ENCODE measurements at regions not wholly inside any gene's neighbourhood (a gene's known extent, or its start where the extent isn't known, plus 50 kb on each side); places are given as distances from the start of the nearest gene placed in this dataset.

DNA sequence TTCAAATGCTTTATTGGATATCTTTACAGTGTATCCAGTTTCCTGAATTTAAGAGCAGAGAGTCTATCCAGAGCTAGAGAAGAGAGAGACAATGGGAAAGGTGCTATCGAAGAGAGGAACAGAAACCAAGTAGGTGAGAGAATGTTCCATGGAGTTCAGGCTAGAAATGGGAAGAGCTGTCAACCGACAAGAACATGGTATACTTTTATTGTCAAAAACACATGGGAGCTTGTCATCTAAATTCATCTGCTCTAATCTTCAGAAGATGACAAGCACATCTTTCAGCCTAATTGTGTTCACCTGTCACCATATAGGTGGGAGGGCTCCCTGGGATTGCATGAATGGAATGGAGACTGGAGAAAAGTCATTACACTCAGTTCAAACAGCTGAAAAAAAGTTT is 690.4 kb upstream of the LRATD1 start:
- Histone ChIP-seq H3K4me3 (ENCODE audit: low read depth, low read length) (no peak overlapping the region), H3K9me3 (ENCODE audit: control insufficient read depth, low read length) (no peaks in the 10 kb centered on the region), H3K36me3 (ENCODE audit: control insufficient read depth, insufficient read depth, low read length) (no peaks in the 10 kb centered on the region), H2AFZ (no peak overlapping the region), H3K79me2 (no peaks in the 10 kb centered on the region), H3K9ac (no peak overlapping the region), H3K27me3 (ENCODE audit: control insufficient read depth, insufficient read depth, low read length) (no peaks in the 10 kb centered on the region), H3K27ac (no peak overlapping the region), H3K4me2 (ENCODE audit: low read length) (no peak overlapping the region), H3K4me1 (no peaks in the 10 kb centered on the region)
- TF ChIP-seq, protein P1, sequence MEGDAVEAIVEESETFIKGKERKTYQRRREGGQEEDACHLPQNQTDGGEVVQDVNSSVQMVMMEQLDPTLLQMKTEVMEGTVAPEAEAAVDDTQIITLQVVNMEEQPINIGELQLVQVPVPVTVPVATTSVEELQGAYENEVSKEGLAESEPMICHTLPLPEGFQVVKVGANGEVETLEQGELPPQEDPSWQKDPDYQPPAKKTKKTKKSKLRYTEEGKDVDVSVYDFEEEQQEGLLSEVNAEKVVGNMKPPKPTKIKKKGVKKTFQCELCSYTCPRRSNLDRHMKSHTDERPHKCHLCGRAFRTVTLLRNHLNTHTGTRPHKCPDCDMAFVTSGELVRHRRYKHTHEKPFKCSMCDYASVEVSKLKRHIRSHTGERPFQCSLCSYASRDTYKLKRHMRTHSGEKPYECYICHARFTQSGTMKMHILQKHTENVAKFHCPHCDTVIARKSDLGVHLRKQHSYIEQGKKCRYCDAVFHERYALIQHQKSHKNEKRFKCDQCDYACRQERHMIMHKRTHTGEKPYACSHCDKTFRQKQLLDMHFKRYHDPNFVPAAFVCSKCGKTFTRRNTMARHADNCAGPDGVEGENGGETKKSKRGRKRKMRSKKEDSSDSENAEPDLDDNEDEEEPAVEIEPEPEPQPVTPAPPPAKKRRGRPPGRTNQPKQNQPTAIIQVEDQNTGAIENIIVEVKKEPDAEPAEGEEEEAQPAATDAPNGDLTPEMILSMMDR (IDR thresholded peaks at IDR 0.05) = no peak

DNA sequence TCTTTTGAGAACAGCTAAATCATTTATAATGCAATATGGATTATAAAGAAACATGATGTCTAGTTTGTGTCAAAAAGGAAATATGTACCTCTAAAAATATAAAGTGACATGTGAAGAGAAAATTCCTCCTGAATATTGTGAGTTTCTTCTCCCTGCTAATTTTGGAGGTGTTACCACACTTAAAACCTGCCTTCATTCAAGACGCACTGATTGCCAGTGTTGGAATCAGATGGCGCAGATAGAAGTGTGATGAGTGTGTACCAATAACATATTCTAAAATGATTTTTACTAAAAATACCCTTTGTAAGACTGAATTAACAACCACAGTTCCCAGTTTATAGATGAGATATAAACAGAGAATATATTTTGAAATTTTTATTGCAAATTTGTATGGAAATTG is 681.8 kb upstream of the LRATD1 start:
- Histone ChIP-seq H3K9ac (no peak overlapping the region), H3K4me1 (no peaks in the 10 kb centered on the region), H3K9me3 (ENCODE audit: control insufficient read depth, low read length) (no peaks in the 10 kb centered on the region), H2AFZ (no peak overlapping the region), H3K79me2 (no peaks in the 10 kb centered on the region), H3K4me3 (ENCODE audit: low read depth, low read length) (no peak overlapping the region), H3K27ac (no peak overlapping the region), H3K36me3 (ENCODE audit: control insufficient read depth, insufficient read depth, low read length) (no peaks in the 10 kb centered on the region), H3K4me2 (ENCODE audit: low read length) (no peak overlapping the region), H3K27me3 (ENCODE audit: control insufficient read depth, insufficient read depth, low read length) (no peaks in the 10 kb centered on the region)
- TF ChIP-seq, protein P1 (IDR thresholded peaks at IDR 0.05) = no peak

DNA sequence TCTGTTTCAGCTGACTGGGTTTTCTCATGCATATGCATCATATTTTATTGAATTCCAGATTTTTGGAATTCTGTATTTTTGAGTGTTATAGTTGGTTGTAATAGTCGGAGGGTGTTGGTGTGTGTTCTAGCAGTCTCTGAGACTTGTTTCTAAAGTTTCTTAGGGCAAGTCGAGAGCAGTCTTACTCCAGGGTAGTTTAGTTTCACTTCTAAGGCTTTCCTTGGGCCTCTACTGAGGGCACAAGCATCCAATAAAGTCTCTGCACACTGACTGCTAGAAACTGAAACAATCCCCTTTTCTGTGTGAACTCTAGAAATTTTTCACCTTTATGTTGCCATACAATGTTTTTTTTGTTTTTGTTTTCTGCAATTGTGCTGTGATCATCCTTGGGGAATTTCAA is 663.7 kb upstream of the LRATD1 start:
- no peaks in the 10 kb centered on the region for H3K79me2 ChIP-seq
- TF ChIP-seq, protein P1 (IDR thresholded peaks at IDR 0.05) = no peak
- no peaks in the 10 kb centered on the region for H3K27me3 ChIP-seq (ENCODE audit: control insufficient read depth, insufficient read depth, low read length)
- no peak overlapping the region for H3K4me3 ChIP-seq (ENCODE audit: low read depth, low read length)
- no peaks in the 10 kb centered on the region for H3K4me1 ChIP-seq
- no peaks in the 10 kb centered on the region for H3K9me3 ChIP-seq (ENCODE audit: control insufficient read depth, low read length)
- H3K9ac ChIP-seq = no peak overlapping the region
- no peak overlapping the region for H2AFZ ChIP-seq
- no peaks in the 10 kb centered on the region for H3K36me3 ChIP-seq (ENCODE audit: control insufficient read depth, insufficient read depth, low read length)
- no peak overlapping the region for H3K27ac ChIP-seq
- no peak overlapping the region for H3K4me2 ChIP-seq (ENCODE audit: low read length)

DNA sequence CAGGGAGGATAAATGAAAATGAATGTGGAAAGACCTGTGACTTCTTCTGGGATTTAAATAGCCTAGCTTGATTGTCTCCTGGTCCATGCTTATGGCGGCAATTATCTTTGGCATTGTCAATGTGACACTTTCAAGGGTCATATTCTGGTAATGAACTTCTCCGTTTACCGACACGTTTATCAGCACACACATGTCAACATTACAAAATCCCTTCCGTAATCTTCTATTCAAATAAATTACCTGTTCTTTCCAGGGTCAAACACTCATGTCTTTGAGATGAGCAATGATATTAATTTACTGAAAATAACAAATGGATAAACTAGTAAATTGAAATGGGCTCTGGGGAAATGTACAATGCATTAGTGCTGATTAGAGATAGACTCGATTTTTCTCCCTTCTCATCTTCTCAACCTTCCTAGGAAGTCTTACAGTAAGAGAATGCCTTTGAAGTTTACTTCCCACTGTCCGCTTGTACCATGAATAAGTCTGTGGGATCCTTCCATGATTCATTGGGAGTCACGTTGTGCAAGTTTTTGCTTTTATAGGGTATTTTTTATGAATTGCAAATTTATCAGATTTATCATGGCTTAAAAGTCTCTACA is 646.3 kb upstream of the LRATD1 start:
- Histone ChIP-seq H2AFZ (no peak overlapping the region), H3K4me1 (no peaks in the 10 kb centered on the region), H3K27me3 (ENCODE audit: control insufficient read depth, insufficient read depth, low read length) (no peaks in the 10 kb centered on the region), H3K4me3 (ENCODE audit: low read depth, low read length) (no peak overlapping the region), H3K9me3 (ENCODE audit: control insufficient read depth, low read length) (no peaks in the 10 kb centered on the region), H3K79me2 (no peaks in the 10 kb centered on the region), H3K27ac (no peak overlapping the region), H3K9ac (no peak overlapping the region), H3K4me2 (ENCODE audit: low read length) (no peak overlapping the region), H3K36me3 (ENCODE audit: control insufficient read depth, insufficient read depth, low read length) (no peaks in the 10 kb centered on the region)
- TF ChIP-seq, protein P1 (IDR thresholded peaks at IDR 0.05) = no peak

DNA sequence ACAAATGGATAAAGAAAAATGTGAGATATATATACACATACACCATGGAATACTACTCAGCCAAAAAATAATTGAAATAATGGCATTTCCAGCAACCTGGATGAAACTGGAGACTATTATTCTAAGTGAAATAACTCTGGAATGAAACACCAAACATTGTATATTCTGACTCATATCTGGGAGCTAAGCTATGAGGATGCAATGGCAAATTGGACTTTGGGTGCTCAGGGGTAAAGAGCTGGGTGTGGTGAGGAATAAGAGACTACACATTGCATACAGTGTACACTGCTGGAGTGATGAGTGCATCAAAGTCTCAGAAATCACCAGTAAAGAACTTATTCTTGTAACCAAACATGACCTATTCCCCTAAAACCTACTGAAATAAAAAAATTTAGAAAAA is 636.0 kb upstream of the LRATD1 start:
- TF ChIP-seq, protein P1 (IDR thresholded peaks at IDR 0.05) = no peak

More for the DNA sequence above, 636.0 kb upstream of the LRATD1 start:
- no peaks in the 10 kb centered on the region for H3K79me2 ChIP-seq
- H3K4me3 ChIP-seq (ENCODE audit: low read depth, low read length) = no peak overlapping the region
- no peaks in the 10 kb centered on the region for H3K4me1 ChIP-seq
- no peak overlapping the region for H3K9ac ChIP-seq
- H2AFZ ChIP-seq = no peak overlapping the region
- H3K36me3 ChIP-seq (ENCODE audit: control insufficient read depth, insufficient read depth, low read length) = no peaks in the 10 kb centered on the region
- no peaks in the 10 kb centered on the region for H3K9me3 ChIP-seq (ENCODE audit: control insufficient read depth, low read length)
- no peaks in the 10 kb centered on the region for H3K27me3 ChIP-seq (ENCODE audit: control insufficient read depth, insufficient read depth, low read length)
- no peak overlapping the region for H3K27ac ChIP-seq
- H3K4me2 ChIP-seq (ENCODE audit: low read length) = no peak overlapping the region

All from parathyroid adenoma (tissue), 2 donors.